Suprapubic skin (tissue), 4 donors: ENCODE measurements at regions not wholly inside any gene's neighbourhood (a gene's known extent, or its start where the extent isn't known, plus 50 kb on each side); places are given as distances from the start of the nearest gene placed in this dataset.

Source experiments
- CTCF ChIP-seq, 2 donors: fragments of 200-600 bp in 1 of 2; fragments of 450-650 bp in 1 of 2; sonication (generic) in 1 of 2; IDR thresholded peaks; one replicate each; pipeline ENCODE4 v1.5.1; 2016 to 2019; ENCODE audit warnings: antibody characterized with exemption in 2 of 2, mild to moderate bottlenecking in 1 of 2, moderate library complexity in 1 of 2
- POLR2A ChIP-seq, 2 donors: fragments of 450-650 bp; IDR thresholded peaks; one replicate each; pipeline ENCODE4 v1.6.1; 2017; ENCODE audit warnings: antibody characterized with exemption in 2 of 2, mild to moderate bottlenecking in 2 of 2, moderate library complexity in 2 of 2
- POLR2AphosphoS5 ChIP-seq, 3 donors: sonication (generic); formaldehyde crosslinking; IDR thresholded peaks; one replicate each; pipeline ENCODE4 v1.6.1; 2017; ENCODE audit warnings: antibody characterized with exemption in 3 of 3

- TF ChIP-seq CTCF (IDR thresholded peaks at IDR 0.05) (no peak), POLR2AphosphoS5 (IDR thresholded peaks at IDR 0.05) (no peak), POLR2A (IDR thresholded peaks at IDR 0.05) (no peak)
Measured at GRCh38 chr16:48052731-48053417, 102.9 kb downstream of the ABCC12 start.
